OCI-LY7 (cell line): ENCODE measurements at regions not wholly inside any gene's neighbourhood (a gene's known extent, or its start where the extent isn't known, plus 50 kb on each side); places are given as distances from the start of the nearest gene placed in this dataset.

Experiments
- BruUV-seq: library from RNA; stranded (reverse); fragments of 400-500 nt; replicated peaks from 2 replicates; lab custom pipeline; 2021; lab: Mats Ljungman, UMichigan
- CTCF ChIA-PET: fragments of 300-600 bp; sonication (Branson Sonifier 250); formaldehyde crosslinking; loops from one replicate; lab custom pipeline; 2022; ENCODE audit warnings: antibody characterized with exemption; ENCODE audit not compliant: unreplicated experiment; lab: Charles Lee
- POLR2A ChIA-PET: fragments of 300-600 bp; sonication (Branson Sonifier 250); formaldehyde crosslinking; loops from one replicate; lab custom pipeline; 2022; ENCODE audit warnings: antibody characterized with exemption; lab: Charles Lee
- DNase-seq: peaks from one replicate; pipeline ENCODE4 v3.0.0-alpha.2; 2015; ENCODE audit warnings: low spot score
- H2AFZ ChIP-seq: fragments of 200-600 bp; sonication (generic), shearing (Covaris generic); 2 replicates; pipeline ENCODE4 v1.6.1; 2014; ENCODE audit warnings: mild to moderate bottlenecking, antibody characterized with exemption, low read length, moderate library complexity
- H3K27ac ChIP-seq: fragments of 200-600 bp; sonication (generic); 2 replicates; pipeline ENCODE4 v1.5.1; 2014; ENCODE audit warnings: mixed run types, low read depth, mild to moderate bottlenecking, moderate library complexity, low read length, inconsistent platforms; ENCODE audit not compliant: poor library complexity, severe bottlenecking
- H3K36me3 ChIP-seq: fragments of 200-600 bp; sonication (generic); 2 replicates; pipeline ENCODE4 v1.6.1; 2014; ENCODE audit warnings: mild to moderate bottlenecking, antibody characterized with exemption, low read length, moderate library complexity, mixed read lengths; ENCODE audit not compliant: insufficient read depth
- H3K4me1 ChIP-seq: fragments of 200-600 bp; sonication (generic); 2 replicates; pipeline ENCODE4 v1.5.1; 2014; ENCODE audit warnings: mild to moderate bottlenecking, low read length; ENCODE audit not compliant: insufficient read depth, poor library complexity, severe bottlenecking
- H3K4me2 ChIP-seq: fragments of 200-600 bp; sonication (generic); 2 replicates; pipeline ENCODE4 v1.6.1; 2014; ENCODE audit warnings: mild to moderate bottlenecking, low read length
- H3K4me3 ChIP-seq: fragments of 200-600 bp; sonication (generic); 2 replicates; pipeline ENCODE4 v1.5.1; 2014; ENCODE audit warnings: mild to moderate bottlenecking, low read depth, low read length; ENCODE audit not compliant: poor library complexity, severe bottlenecking
- H3K79me2 ChIP-seq: fragments of 200-600 bp; sonication (generic); 2 replicates; pipeline ENCODE4 v1.6.1; 2016; ENCODE audit warnings: low read depth, mild to moderate bottlenecking, low read length, moderate library complexity, mixed read lengths; ENCODE audit not compliant: insufficient read depth
- H3K9me2 ChIP-seq: fragments of 200-600 bp; sonication (generic); 2 replicates; pipeline ENCODE4 v1.6.1; 2016; ENCODE audit warnings: mild to moderate bottlenecking, low read length, mixed read lengths; ENCODE audit not compliant: insufficient read depth
- H3K9me3 ChIP-seq: fragments of 200-600 bp; sonication (generic); 2 replicates; pipeline ENCODE4 v1.6.1; 2014; ENCODE audit warnings: mild to moderate bottlenecking, mixed run types, low read length, mixed read lengths
- H4K20me1 ChIP-seq: fragments of 200-600 bp; sonication (generic); 2 replicates; pipeline ENCODE4 v1.6.1; 2014; ENCODE audit warnings: mild to moderate bottlenecking, antibody characterized with exemption, low read length, moderate library complexity, mixed read lengths; ENCODE audit not compliant: insufficient read depth
- CTCF ChIP-seq: fragments of 200-600 bp; sonication (generic); conservative IDR thresholded peaks from 2 replicates; pipeline ENCODE4 v1.5.1; 2014; ENCODE audit warnings: mild to moderate bottlenecking, antibody characterized with exemption, low read length, moderate library complexity, mixed read lengths
- EZH2phosphoT487 ChIP-seq: fragments of 200-600 bp; sonication (generic); IDR thresholded peaks from 2 replicates; pipeline ENCODE4 v1.6.1; 2018; ENCODE audit warnings: low read depth, borderline replicate concordance, mild to moderate bottlenecking, mixed run types, antibody characterized with exemption, low read length, moderate library complexity, mixed read lengths
- intact Hi-C: fragments of 100-400 bp; cut with micrococcal nuclease; formaldehyde crosslinking; loops from one replicate; pipeline ENCODE4 v1.10.0; 2022; ENCODE audit not compliant: unreplicated experiment

GRCh38 chr2:6793371-6793770, 72.3 kb downstream of the CMPK2 start:
- intact Hi-C loops, result no loop called here
- CTCF ChIA-PET, result no interaction called here

DNA sequence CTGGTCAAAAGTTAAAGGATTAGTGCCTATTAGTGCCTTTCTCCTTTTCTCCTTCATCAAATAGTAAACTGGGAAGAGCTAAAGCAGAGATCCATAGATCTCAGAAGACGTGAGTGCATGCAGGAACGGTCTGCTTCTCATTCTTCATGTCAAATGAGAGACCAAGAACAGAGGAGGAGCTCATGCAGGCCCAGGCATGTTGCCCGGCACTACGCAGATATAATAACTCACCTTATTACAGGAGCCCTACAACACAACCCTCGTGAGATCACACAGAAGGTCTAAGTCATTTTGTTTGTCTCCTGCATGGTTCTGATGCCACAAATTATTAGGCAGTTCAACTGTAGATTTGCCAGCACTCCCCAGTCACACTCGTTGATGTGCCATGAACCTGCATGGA, 71.8 kb downstream of the CMPK2 start:
- TF ChIP-seq CTCF, result no peak
- no peak for TF ChIP-seq EZH2phosphoT487
- no peaks in the 10 kb centered on the region for H3K4me1 ChIP-seq
- no peak overlapping the region for H2AFZ ChIP-seq
- no peak overlapping the region for H3K4me3 ChIP-seq
- H3K79me2 ChIP-seq, result no peaks in the 10 kb centered on the region
- H3K27ac ChIP-seq, result no peak overlapping the region
- H3K9me2 ChIP-seq, result no peaks in the 10 kb centered on the region
- no peak for DNase-seq
- no peaks in the 10 kb centered on the region for H4K20me1 ChIP-seq
- CTCF ChIA-PET, result no interaction called here
- H3K36me3 ChIP-seq, result no peaks in the 10 kb centered on the region
- intact Hi-C loops, result no loop called here
- no peak overlapping the region for H3K4me2 ChIP-seq
- H3K9me3 ChIP-seq, result no peaks in the 10 kb centered on the region
- BruUV-seq, result no TSS peak
- POLR2A ChIA-PET, result interaction anchor here (1.0 to 2.4 kb wide), 4 partner anchors 9 to 19 kb away, joined by 3 to 8 read pairs (median 4); no protein-coding TSS in a partner anchor

More at GRCh38 chr2:6793371-6793770, 72.3 kb downstream of the CMPK2 start:
- DNase-seq, result no peak
- BruUV-seq, result no TSS peak
- Histone ChIP-seq H3K4me3 (no peak overlapping the region), H3K9me2 (no peaks in the 10 kb centered on the region), H3K4me1 (no peaks in the 10 kb centered on the region), H3K9me3 (no peaks in the 10 kb centered on the region), H3K4me2 (no peak overlapping the region), H4K20me1 (no peaks in the 10 kb centered on the region), H3K27ac (no peak overlapping the region), H3K36me3 (no peaks in the 10 kb centered on the region), H3K79me2 (no peaks in the 10 kb centered on the region), H2AFZ (no peak overlapping the region)
- POLR2A ChIA-PET, result interaction anchor here (0.6 to 2.4 kb wide), 5 partner anchors 9 to 224 kb away, joined by 3 to 8 read pairs (median 3); no protein-coding TSS in a partner anchor
- TF ChIP-seq EZH2phosphoT487 (no peak), CTCF (no peak)

DNA sequence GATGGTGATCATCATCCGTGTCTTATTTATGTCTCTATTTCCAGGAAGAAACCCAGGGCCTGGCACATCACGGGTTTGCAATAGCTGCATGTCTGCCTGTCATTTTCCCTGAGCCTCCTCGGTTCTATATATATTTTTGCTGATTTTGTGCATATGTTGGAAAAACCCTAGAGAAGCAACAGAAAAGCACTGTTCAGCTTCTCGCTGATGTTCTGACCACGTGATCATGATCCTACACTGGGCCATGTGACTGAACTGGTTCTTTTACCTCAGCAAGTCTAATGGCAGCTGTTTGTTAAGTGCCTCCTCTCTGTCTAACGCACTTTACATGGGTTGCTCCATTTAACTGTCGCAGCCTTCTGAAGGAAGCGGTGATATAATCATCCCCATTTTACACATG, 71.3 kb downstream of the CMPK2 start:
- H3K9me3 ChIP-seq, result no peaks in the 10 kb centered on the region
- CTCF ChIA-PET, result no interaction called here
- H3K36me3 ChIP-seq, result no peaks in the 10 kb centered on the region
- H3K4me3 ChIP-seq, result no peak overlapping the region
- TF ChIP-seq EZH2phosphoT487, result no peak
- no peak for TF ChIP-seq CTCF
- H3K79me2 ChIP-seq, result no peaks in the 10 kb centered on the region
- no peak for DNase-seq
- intact Hi-C loops, result no loop called here
- POLR2A ChIA-PET, result interaction anchor here (1.0 to 2.4 kb wide), 3 partner anchors 10 to 18 kb away, joined by 3 to 8 read pairs (median 4); no protein-coding TSS in a partner anchor
- H2AFZ ChIP-seq, result no peak overlapping the region
- no peak overlapping the region for H3K27ac ChIP-seq
- H3K4me1 ChIP-seq, result no peaks in the 10 kb centered on the region
- no TSS peak for BruUV-seq
- no peaks in the 10 kb centered on the region for H3K9me2 ChIP-seq
- no peak overlapping the region for H3K4me2 ChIP-seq
- H4K20me1 ChIP-seq, result no peaks in the 10 kb centered on the region
